Epithelial cell of esophagus (primary cell): ENCODE measurements at regions not wholly inside any gene's neighbourhood (a gene's known extent, or its start where the extent isn't known, plus 50 kb on each side); places are given as distances from the start of the nearest gene placed in this dataset.

Experiments used
- DNase-seq: peaks from one replicate; pipeline ENCODE4 v3.0.0; 2010; ENCODE audit warnings: low read depth
- H3K4me3 ChIP-seq: 2 replicates; pipeline ENCODE4 v1.5.1; 2011; ENCODE audit warnings: mild to moderate bottlenecking, low read length, control low read depth
- CTCF ChIP-seq: IDR thresholded peaks from 2 replicates; pipeline ENCODE4 v1.5.1; 2011; ENCODE audit warnings: low read depth, mild to moderate bottlenecking, low read length, control low read depth, inconsistent platforms; ENCODE audit not compliant: insufficient read depth; ENCODE audit errors: missing control alignments

GRCh38 chr7:131250331-131250730 lies 77.3 kb upstream of the MKLN1 start:
- no peak for TF ChIP-seq CTCF
- DNase-seq: no peak
- H3K4me3 ChIP-seq: no peak overlapping the region

GRCh38 chr7:131251371-131251770 lies 76.3 kb upstream of the MKLN1 start:
- no peak for DNase-seq
- TF ChIP-seq CTCF: no peak
- no peak overlapping the region for H3K4me3 ChIP-seq

GRCh38 chr7:131252976-131253375 lies 74.7 kb upstream of the MKLN1 start:
- DNase-seq: no peak
- TF ChIP-seq CTCF: no peak
- no peak overlapping the region for H3K4me3 ChIP-seq

- DNase-seq: peak; percentile 10
- no peak overlapping the region for H3K4me3 ChIP-seq
- no peak for TF ChIP-seq CTCF
Observed at GRCh38 chr7:131254211-131254610, 73.5 kb upstream of the MKLN1 start.

- TF ChIP-seq CTCF: no peak
- H3K4me3 ChIP-seq: no peak overlapping the region
- no peak for DNase-seq
Observed at GRCh38 chr7:131255242-131255641, 72.4 kb upstream of the MKLN1 start.

GRCh38 chr7:131261476-131261994 lies 66.1 kb upstream of the MKLN1 start:
- no peak overlapping the region for H3K4me3 ChIP-seq
- DNase-seq: no peak
- no peak for TF ChIP-seq CTCF

- no peak overlapping the region for H3K4me3 ChIP-seq
- DNase-seq: no peak
- TF ChIP-seq CTCF: no peak
Observed at GRCh38 chr7:131265227-131265626, 62.4 kb upstream of the MKLN1 start.
